LoVo (cell line): ENCODE measurements at regions not wholly inside any gene's neighbourhood (a gene's known extent, or its start where the extent isn't known, plus 50 kb on each side); places are given as distances from the start of the nearest gene placed in this dataset.

Source experiments
- DNase-seq: peaks from one replicate; pipeline ENCODE4 v3.0.0-alpha.2; 2016; ENCODE audit warnings: low spot score

DNA sequence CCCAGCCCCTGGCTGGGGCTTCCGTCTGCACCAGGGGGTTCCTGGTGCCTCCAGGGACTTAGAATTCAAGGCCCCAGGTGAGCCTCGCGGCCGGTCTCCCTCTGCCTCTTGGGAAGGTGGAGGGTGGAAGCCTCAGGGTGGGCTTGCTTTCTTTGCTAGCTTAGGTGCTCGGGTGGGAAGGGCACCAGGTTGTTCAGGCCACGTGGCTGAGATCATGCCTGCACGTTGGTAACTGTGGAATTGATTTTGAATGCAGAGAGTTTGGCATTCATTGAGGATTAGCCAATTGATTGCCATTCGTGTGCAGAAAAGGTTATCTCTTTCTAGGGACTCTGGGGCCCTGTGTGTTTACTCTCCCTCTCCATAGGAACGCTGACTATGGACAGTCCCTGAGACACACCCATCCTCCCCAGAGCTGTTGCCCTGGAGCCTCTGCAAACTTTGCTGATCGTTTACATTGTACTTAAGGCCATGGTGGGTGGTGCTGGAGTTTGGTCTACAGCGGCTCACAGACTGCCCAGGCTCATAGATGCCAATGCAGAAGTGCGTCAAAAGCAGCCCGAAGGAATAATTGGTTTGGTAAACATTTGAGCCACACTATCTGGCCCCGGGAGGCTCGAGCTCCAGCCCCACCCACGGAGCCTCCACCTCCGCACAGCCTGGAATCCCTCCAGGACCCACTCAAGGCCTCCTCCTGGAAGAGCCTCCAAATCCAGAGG lies 1457.7 kb downstream of the BRD1 start:
- DNase-seq = no peak

DNA sequence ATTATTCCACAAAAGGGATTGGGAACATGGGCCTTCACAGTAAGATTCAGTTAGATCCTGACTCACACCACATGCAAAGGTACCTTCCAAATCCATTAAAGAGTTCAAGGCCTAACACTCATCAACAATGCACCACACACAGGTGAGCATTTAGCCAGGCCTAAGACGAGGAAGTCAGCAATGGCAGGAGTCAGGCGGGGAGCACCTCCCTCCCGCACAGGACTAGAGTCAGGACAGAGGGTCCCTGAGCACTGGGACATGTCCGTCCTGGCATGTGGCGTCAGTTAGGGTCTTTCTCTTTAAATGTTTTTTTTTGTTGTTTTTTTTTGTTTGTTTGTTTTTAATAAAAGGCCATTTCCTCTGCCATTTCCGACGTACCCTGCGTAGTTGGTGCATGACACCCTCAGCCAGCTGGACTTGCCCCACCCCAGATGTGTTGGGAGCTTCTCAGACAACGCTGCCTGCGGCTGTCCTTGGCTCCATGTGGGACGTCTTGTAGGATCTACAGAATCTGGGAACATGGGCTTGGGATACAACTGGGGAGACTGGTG lies 1458.6 kb downstream of the BRD1 start:
- DNase-seq = no peak

DNA sequence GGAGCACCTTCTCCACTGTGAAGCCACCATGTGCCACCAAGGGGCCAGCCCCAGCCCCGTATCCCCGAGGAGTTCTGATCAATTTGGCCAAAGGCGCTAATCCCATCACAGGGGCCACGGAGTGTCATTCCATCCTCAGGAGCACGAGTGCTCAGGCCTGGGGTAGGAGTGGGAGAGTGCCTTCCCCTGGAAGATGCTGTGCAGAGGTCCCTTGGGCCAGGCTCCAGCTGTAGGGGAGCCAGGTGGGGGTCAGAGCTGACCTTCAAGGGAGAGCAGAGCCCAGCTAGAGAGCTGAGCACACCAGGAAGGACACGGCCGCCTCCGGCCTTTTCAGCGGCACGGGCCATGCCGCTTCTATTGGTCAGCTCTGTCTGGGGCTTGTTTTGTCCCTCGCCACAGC lies 1459.9 kb downstream of the BRD1 start:
- no peak for DNase-seq

DNA sequence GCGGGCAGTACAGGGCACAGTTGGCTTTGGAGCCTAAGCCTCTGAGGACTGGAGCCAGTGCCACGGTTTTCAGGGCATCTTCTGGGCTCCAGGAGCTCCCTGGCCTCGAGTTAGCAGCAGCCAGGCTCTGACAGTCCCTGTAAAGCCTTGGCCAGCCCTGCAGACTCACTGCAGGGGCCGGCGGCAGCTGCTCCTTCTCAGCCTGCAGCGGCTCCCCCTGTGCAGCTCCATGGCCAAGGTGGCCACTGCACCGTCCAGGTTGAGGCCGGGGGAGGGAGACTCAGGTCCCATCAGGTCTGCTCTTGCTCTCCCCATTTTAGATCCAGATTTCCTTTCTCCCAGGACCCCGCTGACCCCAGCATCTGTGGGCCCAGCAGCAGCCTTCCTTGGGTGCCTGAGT lies 1461.1 kb downstream of the BRD1 start:
- no peak for DNase-seq

DNA sequence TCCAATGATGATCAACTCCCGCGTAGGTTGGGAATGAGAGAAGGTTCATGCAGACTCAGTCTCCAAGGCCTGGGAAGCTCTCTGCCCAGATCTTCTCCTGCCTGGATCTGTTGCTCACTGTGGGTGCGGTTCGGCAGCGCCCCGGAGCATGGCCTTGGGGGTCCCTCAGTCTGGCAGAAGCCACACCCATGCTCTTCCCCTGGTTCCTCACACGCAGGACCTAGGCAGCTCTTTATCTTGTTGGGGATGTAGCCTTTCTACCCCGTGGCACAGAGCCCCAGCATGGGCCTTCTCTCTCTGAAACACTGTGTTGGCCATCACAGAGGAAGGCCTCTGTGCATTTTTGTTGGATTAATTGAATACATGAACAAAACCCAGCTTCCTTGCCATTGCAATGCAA lies 1461.6 kb downstream of the BRD1 start:
- DNase-seq = no peak

DNA sequence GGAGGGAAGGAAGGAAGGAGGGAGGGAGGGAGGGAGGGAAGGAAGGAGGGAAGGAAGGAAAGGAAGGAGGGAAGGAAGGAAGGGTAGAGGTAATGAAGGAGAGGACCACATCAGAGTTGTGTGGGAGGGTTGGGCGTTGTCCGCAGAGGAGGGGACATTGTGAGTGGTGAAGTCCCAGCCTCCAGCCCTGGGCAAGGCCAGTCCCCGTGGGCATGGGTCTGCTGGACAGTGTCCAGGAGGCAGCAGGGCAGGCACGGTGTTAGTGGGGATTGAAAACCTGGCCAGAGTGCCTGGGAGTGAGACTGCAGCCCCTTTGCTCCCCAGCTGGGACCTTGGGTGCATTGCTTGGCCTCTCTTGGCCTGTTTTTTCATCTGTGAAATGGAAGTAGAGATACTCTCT lies 1462.3 kb downstream of the BRD1 start:
- DNase-seq = no peak

DNA sequence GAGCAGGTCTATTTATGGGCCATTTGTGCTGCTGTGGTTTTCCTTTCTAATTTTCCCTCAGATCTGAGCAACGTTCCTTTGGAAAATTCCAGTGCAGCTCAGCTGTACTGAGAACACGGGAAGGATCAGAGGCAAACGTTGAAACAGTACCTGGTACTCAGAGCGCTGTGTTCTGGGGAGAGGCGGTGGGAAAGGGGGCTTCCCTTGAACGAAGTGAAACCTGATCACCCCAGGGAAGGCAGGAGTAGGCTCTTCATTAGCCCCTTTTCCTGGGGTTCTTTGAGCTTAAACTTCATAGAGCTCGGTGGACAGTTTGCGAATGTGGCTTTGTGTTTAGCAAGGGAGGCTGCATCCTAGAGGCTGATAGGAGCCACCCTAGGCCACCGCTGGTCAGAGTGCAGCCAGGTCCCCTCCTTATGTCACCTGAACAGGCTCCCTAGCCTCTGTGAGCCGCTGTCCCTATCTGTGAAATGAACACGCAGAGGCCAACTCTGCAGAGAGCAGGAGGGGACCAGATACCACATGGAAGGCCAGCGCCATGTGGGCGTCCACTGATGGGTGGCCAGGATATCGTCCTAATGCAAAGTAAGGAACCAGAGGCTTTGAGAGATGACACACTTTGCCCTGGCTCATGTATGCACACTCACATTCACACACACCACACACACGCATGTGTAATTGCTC lies 1464.8 kb downstream of the BRD1 start:
- no peak for DNase-seq

DNA sequence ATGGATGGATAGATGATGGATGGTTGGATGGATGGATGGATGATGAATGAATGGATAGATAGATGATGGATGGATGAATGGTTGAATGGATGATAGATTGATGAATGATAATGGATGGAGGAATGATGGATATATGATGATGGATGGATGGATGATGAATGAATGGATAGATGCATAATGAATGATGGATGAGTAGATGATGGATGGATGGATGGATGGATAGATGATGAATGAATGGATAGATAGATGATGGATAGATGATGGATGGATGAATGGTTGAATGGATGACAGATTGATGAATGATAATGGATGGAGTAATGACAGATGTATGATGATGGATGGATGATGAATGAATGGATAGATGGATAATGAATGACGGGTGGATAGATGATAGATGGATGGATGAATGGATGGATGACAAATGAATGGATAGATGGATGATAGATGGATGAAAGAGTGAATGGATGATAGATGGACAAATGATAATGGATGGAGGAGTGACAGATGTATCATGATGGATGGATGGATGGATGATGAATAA lies 1466.5 kb downstream of the BRD1 start:
- no peak for DNase-seq

DNA sequence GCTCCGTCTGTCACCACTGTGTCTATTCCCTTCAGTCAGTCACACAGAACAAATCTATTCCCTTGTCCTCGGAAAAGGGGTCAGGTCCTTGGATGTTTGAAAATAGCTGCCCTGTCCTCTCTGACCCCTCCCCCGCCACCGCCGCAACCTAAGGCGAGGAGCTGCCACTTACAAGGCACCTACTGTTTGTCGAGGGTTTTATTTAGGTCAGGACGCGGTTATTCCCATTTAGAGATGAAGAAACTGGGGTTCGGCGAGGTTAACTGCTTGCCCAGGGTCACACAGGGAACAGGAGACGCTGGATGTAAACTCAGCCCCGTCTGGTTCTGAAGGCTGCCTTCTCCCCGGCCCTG lies 1468.1 kb downstream of the BRD1 start:
- no peak for DNase-seq

DNA sequence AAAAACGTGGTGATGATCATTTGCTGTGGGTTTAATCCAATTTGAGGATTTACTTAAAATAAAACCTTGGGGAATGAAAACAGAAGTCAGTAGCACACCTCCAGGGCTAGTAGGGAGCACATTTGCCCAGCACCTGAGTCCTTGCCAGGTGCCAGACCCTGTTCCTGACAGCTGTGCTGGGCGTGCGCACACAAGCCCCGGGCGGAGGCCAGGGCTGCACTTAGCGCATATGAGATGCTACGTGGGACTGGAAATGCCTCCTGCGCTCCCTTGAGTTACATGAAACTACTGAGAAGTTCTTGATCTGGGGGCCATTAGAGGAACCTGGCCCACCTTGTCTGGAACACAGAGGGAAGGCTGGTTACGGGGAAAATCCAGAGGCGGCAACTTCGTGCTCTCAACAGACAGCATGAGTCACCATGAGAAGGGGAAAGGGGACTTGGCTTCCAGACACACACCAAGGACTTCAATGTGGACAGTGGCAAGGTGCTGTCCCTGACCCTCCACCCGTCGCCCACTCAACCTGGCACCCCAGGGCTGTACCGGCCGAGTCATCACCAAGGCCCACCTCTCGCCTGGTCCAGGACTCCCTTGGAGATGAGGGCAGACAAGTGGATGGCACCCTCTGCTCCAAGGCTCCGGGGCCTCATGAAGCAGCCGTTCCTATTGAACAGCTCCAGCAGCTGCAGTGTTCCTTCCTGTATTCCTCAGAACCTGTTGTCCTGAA lies 1468.6 kb downstream of the BRD1 start:
- DNase-seq = no peak

DNA sequence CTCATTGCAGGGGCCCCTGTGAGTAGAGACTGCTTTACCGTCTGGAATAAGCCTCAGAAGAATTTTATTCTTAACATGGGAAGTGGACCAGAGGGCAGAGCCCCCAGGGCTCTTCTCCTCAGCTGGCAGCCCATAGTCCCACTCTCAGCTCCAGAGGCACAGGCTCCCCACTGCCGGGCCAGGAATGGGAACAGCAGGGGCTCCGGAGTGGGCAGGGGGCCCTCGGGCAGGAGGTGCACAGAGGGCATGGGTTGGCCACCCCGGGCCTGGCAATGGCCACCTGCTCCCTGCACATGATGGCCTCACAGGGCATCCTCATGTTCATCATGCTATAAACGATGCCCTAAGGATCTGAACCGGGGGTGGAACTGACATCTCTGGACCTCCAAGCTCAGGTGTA lies 1469.7 kb downstream of the BRD1 start:
- DNase-seq = no peak

DNA sequence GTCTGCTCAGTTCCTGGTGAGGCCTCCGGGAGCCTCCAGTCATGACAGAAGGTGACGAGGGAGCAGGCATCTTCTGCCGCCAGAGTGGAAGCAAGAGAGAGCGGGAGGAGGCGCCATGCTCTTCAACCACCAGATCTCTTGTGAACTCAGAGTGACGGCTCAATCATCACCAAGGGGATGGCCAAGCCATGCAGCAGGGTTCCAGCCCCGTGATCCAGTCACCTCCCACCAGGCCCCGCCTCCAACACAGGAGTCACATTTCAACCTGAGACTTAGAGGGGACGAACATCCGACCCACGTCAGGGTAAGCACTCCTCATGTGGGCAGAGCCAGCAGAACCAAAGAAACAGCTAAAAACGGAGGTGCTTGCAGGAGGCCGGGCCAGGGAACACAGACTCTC lies 1470.5 kb downstream of the BRD1 start:
- no peak for DNase-seq

DNA sequence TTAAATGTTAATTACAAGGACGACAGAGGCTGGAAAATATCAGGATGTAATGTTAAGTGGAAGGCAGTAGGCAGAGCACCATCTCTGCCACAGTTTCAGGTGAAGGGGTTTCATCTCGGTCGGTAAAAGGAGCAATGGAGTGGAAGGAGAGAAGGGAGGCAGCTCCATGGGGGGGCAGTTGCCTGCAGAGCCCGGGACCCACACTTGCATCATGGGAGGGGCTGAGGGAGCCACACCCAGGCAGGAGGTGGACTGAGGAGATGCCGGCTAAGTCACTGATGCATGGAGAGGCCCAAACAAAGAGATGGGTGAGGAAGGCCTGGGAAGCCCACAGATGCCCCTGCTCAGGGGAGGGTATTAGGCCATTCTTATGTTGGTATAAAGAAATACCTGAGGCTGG lies 1470.9 kb downstream of the BRD1 start:
- DNase-seq = no peak

DNA sequence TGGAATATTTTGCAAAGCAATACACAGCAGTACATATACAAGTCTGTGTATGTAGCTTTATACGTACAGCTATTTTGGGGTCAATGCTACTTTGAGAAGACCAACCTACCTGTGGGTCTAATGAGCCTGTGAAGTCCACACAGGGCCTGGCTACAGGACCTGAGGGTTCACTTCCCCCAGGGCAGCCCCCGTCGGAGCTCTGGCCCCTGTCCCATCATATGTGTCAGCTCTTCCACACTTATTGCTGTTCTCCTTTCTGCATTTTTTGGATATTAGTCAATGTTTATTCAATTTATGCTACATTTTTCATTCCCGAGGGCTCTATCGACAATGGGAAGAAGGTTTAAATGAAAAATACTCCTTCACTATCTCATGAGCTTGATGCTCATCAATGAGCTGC lies 1473.6 kb downstream of the BRD1 start:
- DNase-seq = no peak

DNA sequence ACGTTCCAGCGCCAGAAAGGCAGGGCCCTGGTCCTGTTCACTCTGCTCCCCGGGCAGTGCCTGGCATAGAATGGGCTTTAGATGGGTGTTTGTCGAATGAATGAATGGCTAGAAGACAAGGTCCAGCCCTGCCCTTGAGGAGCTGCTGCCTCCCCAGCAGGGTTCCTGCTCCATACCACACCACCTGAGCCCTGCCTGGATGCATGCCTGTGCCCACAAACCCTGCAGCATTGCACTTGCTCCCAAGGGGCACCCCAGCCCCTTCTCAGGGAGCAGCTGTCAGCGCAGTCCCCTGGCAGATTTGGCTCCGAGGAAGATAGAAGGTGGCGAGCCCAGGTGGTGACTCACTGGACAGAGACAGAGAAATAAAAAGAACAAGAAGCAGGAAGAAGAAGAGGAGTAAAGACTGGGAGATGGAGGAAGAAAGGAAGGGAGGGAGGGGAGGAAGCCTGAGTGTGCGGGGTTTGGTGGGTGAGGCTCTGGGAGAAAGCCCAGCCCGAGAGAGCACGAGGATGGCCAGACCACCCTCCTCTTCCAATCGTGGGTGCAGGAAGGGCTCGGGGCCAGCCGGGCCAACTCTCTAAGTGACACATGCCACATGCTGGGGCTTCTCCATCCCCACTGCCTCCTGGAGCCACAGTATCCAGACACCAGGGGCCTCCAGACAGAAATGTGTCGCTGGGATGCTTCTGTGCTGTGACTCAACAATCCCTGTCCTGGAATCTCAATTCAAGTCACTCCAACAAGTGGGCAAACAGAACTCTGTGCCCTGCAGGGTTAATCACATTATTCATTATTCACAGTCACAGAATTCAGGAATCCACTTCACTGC lies 1474.3 kb downstream of the BRD1 start:
- no peak for DNase-seq

DNA sequence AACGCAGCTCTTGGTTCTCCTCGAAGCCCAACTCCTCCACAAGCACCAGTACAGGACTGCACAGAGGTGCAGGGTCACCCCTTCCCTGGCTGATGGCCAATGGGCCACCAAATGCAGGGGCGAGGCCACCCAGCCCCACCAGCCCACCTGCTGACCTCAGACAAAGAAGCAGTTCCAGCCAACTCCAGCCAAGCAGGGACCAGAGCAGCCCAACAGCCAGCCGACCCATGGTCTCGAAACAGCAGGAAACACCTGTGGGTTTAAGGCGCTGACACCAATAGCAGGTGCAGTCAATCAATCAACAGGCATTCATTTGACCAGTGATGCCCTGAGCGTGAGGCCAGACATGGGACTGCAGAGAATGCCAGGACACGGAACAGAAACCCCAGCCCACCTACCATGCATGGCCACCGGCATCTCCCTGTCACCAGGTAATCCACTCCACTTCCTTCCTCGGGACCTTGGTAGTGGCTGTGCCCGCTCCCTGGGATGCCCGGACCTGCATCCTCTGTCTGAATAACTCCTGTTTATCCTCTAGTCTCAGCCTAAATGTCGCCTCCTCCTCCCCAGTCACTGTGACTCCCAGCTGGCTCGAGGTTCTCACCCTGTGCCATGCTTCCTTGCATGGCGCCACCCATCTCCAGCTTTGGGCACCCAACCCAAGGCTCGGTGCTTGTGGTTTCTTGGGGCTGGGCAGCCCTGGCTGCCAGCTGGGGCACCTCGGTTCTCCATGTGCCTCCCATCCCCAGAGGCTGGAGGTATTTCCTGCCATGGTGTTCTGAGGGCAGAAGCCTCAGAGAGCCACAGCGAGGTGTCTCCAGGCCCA lies 1475.4 kb downstream of the BRD1 start:
- DNase-seq = no peak

DNA sequence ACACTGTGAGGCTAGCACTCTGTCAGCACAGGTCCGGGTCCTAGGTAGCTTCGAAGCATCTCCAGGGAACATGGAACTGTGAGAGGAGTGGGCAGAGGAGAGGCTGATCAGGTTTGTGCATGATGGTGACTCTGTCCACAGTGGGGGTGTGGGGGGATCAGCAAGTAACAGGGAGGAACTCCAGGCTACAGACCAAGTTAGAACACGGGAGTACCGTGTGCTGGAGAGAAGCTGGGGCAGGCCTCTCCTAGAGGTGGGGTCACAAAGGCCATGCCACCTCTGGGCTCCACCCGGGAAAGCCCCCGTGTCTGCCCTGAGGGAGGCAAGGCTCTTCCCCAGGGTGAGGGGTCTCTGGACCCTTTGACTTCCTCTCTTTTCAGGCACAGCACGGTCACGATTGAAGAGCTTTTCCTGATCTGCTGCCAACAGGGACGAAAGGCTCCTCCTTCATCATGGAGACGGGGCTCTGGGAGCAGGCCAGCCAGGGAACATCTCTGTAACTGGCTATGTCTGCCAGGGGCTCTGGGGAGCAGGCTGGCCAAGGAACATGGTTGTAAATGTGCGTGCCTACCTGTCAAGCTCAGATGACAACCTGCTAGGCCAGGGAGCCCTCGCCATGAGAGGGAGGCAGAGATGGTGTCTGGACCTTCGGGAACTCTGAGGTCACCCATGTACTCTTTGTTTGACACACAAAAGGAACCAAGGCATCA lies 1476.1 kb downstream of the BRD1 start:
- no peak for DNase-seq

DNA sequence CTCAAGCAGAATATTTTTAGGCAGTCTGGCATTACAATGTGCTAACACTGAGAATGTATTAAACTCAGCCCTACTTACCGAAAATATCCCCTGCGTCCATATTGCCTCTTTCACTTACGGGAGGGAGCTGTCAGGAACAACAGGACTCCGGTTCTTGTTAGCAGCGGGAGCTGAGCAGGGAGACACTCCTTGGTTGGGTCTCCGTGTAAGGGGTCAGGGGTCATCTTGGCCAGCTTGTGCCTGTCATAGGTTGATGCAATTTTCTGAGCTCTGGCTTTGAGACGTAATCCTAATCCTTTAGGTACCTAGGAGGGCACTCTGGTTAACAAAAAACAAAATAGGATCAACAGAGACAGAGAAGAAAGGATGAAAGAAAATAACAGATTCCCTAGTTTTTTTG lies 1477.2 kb downstream of the BRD1 start:
- no peak for DNase-seq

DNA sequence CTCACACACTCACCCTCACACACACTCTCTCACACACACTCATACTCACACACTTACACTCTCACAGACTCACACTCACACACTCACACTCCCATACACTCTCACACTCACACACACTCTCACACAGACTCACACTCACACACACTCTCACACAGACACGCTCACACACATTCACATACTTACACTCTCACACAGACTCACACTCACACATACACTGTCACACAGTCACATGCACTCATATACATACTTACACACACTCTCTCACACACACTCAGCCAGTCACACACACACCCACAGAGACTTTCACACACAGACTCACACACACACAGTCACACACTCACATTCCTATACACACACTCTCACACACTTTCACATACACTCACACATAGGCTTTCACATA lies 1478.8 kb downstream of the BRD1 start:
- no peak for DNase-seq

DNA sequence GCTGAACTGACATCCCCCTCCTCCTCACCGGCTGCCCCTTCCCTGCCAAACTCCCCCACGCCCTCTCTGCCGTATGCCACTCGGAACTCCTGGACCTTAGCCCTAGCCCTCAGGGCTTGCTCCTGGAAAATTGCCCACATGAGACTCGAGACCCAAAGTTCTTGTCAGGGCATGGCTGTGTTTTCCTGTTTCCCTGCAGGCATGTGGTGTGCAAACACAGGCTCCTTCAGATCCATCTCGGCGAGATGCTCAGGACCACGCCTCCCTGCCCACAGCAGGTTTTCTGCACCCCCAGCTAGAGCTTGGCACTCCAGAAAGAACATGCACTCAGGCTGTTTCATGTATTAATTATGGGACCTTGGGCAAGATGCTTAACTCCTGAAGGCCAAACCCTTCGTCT lies 1480.4 kb downstream of the BRD1 start:
- no peak for DNase-seq
